ENCODE measurements at regions not wholly inside any gene's neighbourhood (a gene's known extent, or its start where the extent isn't known, plus 50 kb on each side); places are given as distances from the start of the nearest gene placed in this dataset.
"Not testable (repeated sequence)": the region's sequence is repeated elsewhere in the genome, so short reads cannot be mapped to it uniquely, and the experiment has no call there.

- intact Hi-C loops (cut with DNase I) = no loop called here
- no peak overlapping the region for H3K27ac ChIP-seq
- ATAC-seq = no peak
- whole genome bisulfite sequencing, 2 donors = 47 to 51% methylated on average over 1 of the region's 1 CpG
- H3K4me3 ChIP-seq = no peak overlapping the region
- TF ChIP-seq CTCF (IDR thresholded peaks at IDR 0.05) = no peak
- DNase-seq = no peak
- no peaks in the 10 kb centered on the region for H3K36me3 ChIP-seq
- H3K27me3 ChIP-seq = no peaks in the 10 kb centered on the region
- peaks cover 0 to 6% (median 0%) of the 10 kb centered on the region in 11 donors for H3K9me3 ChIP-seq
- H3K4me1 ChIP-seq = no peaks in the 10 kb centered on the region
Observed at GRCh38 chr9:32142074-32142473, 242.4 kb upstream of the ACO1 start.

- H3K9me3 ChIP-seq = peaks cover 0 to 12% (median 0%) of the 10 kb centered on the region in 11 donors
- H3K36me3 ChIP-seq; intact Hi-C loops (cut with DNase I); H3K4me1 ChIP-seq; H3K27ac ChIP-seq; DNase-seq; ATAC-seq; H3K27me3 ChIP-seq; H3K4me3 ChIP-seq: not testable (repeated sequence)
- 75 to 79% methylated on average over 11 of the region's 11 CpGs for WGBS, 2 donors
Observed at GRCh38 chr9:32148553-32148952, 235.9 kb upstream of the ACO1 start.

- Histone ChIP-seq H3K4me1 (no peaks in the 10 kb centered on the region), H3K27me3 (no peaks in the 10 kb centered on the region), H3K4me3 (no peak overlapping the region), H3K9me3 (no peaks in the 10 kb centered on the region), H3K27ac (no peak overlapping the region), H3K36me3 (no peaks in the 10 kb centered on the region)
- ATAC-seq (no peak), DNase-seq (no peak)
- no peak for TF ChIP-seq CTCF (IDR thresholded peaks at IDR 0.05)
- intact Hi-C loops (cut with DNase I) = no loop called here
- 60 to 76% methylated on average over 1 of the region's 1 CpG for WGBS, 2 donors
Observed at GRCh38 chr9:32161209-32161608, 223.2 kb upstream of the ACO1 start.

GRCh38 chr9:32161720-32162119 lies 222.7 kb upstream of the ACO1 start:
- H3K27ac ChIP-seq = no peak overlapping the region
- no peak for TF ChIP-seq CTCF (IDR thresholded peaks at IDR 0.05)
- no peak overlapping the region for H3K4me3 ChIP-seq
- no peak for ATAC-seq
- no peaks in the 10 kb centered on the region for H3K9me3 ChIP-seq
- intact Hi-C loops (cut with DNase I) = no loop called here
- DNase-seq = no peak
- no peaks in the 10 kb centered on the region for H3K36me3 ChIP-seq
- no peaks in the 10 kb centered on the region for H3K4me1 ChIP-seq
- no peaks in the 10 kb centered on the region for H3K27me3 ChIP-seq
- WGBS, 2 donors = 40 to 47% methylated on average over 2 of the region's 2 CpGs

- intact Hi-C loops (cut with DNase I); H3K9me3 ChIP-seq; H3K27me3 ChIP-seq; DNase-seq; ATAC-seq; H3K27ac ChIP-seq; H3K36me3 ChIP-seq; H3K4me3 ChIP-seq; H3K4me1 ChIP-seq: not testable (repeated sequence)
- 89 to 90% methylated on average over 8 of the region's 8 CpGs for WGBS, 2 donors
Observed at GRCh38 chr9:32166316-32166715, 218.1 kb upstream of the ACO1 start.

GRCh38 chr9:32171339-32171738 lies 213.1 kb upstream of the ACO1 start:
- WGBS, 2 donors = 24 to 33% methylated on average over 3 of the region's 3 CpGs
- Histone ChIP-seq H3K4me3 (no peak overlapping the region), H3K27me3 (no peaks in the 10 kb centered on the region), H3K4me1 (no peaks in the 10 kb centered on the region), H3K27ac (no peak overlapping the region), H3K9me3 (no peaks in the 10 kb centered on the region), H3K36me3 (no peaks in the 10 kb centered on the region)
- no peak for TF ChIP-seq CTCF (IDR thresholded peaks at IDR 0.05)
- no peak for DNase-seq
- intact Hi-C loops (cut with DNase I) = no loop called here
- no peak for ATAC-seq
